LHCN-M2 (cell line): ENCODE measurements at regions not wholly inside any gene's neighbourhood (a gene's known extent, or its start where the extent isn't known, plus 50 kb on each side); places are given as distances from the start of the nearest gene placed in this dataset.
"Not testable (repeated sequence)": the region's sequence is repeated elsewhere in the genome, so short reads cannot be mapped to it uniquely, and the experiment has no call there.

Source experiments
- DNase-seq: peaks from one replicate; pipeline ENCODE4 v3.0.0-alpha.2; 2012; ENCODE audit warnings: low read depth

- no peak for DNase-seq
These were observed 163.5 kb downstream of the C9orf50 start for GRCh38 chr9:129457325-129457779.

GRCh38 chr9:129456549-129457324 is 164.2 kb downstream of the C9orf50 start:
- DNase-seq, result no peak

DNA sequence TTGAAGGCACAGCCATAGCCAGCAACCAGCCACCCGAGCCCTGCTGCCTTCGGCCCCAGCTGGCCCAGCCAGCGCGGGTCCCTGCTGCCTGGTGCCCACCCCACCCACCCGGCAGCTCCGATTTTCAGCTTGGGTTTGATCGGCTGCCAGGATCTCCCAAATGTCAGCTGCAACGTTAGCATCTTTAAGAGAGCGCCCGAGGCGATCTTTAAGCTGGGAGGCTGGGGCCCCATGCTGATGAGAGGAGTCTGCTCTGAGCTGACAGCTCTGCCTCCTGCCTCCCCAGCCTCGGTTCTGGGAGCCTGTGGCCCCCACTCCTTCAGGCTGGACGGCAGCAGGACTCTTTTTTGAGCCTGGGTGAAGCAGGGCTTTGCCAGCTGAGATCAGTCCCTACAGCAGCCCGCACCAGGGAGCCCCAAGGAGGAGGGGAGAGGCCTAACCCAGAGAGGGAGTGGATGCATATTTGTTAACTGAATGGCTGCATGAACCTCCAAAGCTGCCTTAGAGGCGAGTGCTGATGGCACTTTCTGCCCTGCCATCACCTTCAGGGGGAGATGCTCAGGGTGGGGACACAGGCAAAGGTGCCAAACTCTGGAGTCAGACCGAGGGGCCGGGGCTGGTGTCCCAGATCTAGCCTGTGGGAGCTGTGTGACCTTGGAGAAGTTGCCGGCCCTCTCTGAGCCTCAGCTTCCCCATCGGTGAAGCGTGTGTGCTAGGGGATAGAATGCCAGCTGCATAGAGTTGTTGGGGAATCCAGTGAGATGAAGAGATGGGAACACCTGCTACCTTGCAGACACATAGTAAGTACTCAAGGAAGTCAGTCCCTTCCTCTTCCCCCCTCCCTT is 165.5 kb downstream of the C9orf50 start:
- DNase-seq, result no peak

GRCh38 chr9:129454467-129455067 is 166.3 kb downstream of the C9orf50 start:
- no peak for DNase-seq

- no peak for DNase-seq
These were observed 167.2 kb downstream of the C9orf50 start for GRCh38 chr9:129453734-129454133.

DNA sequence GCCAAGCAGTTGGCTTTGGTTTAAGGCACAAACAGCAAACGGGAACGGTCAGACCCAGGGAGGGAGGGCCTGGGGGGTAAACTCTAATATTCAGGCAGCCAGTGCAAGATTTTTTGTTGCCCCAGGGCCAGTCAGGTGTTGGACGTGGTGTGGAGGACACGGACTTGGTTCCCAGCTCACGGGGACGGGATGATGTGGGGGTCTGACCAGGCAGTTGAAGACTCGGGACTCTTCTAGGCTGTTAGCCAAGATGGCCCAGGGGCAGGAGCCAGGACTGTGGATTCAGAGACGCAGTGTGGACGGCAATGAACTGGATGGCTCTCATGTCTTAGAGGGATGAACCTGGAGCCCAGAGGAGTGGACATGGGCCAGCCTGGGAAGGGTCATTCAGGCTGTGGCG is 169.2 kb downstream of the C9orf50 start:
- DNase-seq, result no peak

- DNase-seq, result no peak
These were observed 169.7 kb downstream of the C9orf50 start for GRCh38 chr9:129451089-129451656.

GRCh38 chr9:129449066-129449465 is 171.8 kb downstream of the C9orf50 start:
- DNase-seq, result no peak

- no peak for DNase-seq
These were observed 173.9 kb downstream of the C9orf50 start for GRCh38 chr9:129446828-129447550.

DNA sequence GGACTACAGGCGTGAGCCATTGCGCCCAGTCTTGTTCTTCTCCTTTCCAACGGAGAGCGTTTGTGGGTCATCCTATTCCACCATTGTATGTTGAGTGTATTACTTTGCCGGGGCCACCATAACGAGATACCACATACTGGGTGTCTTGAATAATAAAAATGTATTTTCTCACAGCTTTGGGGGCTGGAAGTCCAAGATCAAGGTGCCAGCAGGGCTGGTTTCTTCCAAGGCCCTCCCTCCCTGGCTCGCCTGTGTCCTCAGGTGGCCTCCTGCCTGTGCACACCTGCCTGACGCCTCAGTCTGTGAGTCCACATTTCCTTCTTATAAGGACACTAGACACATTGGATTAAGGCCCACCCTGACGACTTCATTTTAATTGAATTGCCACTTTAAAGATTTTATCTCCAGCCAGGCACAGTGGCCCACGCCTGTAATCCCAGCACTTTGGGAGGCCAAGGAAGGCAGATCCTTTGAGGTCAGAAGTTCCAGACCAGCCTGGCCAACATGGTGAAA is 175.1 kb downstream of the C9orf50 start:
- no peak for DNase-seq

DNA sequence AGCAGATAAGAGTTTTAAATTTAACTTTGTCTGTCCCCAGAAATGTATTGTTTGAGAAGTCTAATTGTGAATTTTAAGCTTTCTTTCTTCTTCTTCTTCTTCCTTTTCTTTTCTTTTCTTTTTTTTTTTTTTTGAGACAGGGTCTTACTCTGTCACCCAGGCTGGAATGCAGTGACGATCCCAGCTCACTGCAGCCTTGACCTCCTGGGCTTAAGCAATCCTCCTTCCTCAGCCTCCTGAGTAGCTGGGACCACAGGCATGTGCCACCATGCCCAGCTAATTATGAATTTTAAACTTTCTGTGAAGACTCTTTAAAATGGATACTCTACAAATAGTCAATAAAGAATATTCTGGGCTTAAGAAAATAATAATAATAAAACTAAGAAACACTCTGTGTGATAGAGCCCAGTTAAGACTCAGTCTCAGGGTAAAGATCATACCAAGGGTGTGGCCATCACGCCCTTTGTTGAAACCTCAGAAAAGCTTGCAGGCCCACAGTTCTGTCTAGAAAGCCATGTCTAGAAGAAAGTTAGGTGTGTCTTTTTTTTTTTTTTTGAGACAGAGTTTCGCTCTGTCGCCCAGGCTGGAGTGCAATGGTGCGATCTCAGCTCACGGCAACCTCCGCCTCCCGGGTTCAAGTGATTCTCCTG is 177.3 kb downstream of the C9orf50 start:
- DNase-seq, result not testable (repeated sequence)

DNA sequence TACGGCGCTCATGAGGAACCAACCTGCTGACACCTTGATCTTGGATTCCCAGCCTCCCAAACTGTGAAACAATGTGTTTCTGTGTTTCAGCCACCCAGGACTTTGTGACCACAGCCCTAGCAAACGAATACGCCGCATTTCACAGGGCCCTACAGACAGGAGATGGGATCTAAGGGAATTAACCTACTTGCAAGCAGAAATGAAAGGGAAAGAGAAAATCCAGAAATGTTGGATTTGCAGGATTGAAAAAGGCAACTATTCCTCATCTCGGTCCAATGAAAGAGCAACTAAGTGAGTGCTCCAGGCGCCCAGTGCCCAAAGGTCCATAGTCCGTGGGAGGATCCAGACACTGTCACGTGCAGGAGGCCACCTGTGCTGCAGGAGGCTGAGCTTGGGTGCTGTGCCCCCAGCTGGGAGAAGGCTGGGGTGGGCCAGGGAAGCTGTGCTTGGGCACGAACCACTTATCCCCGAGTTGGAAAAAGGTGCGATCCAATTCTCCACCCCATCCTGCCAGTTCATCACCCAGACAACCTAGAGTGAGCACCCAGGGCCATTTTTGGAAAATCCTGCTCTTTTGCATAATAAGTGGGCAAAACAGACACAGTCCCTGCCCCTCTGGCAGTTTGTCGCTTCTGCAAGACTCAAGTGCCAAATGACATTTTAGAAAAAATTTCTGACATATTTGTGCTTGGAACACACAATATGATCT is 177.9 kb downstream of the C9orf50 start:
- DNase-seq, result no peak

DNA sequence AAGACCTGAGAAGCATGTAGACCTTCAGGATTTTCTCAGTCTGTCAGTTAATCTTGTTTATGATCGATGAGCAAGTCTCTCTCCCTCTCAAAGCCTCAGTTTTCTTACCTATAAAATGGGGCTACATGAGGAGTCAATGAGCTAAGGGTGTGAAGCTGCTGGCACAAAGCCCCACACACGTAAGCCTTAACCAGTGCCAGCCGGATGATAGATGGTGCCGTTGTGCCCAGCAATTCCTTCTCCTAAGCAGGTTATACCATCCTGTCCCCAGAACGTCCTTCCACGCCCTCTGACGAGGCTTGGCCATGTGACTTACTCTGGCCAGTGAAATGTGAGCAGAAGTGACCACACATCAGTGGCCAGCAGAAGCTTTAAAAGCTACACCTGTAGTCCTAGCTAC is 179.0 kb downstream of the C9orf50 start:
- DNase-seq, result no peak

GRCh38 chr9:129440435-129441186 is 180.3 kb downstream of the C9orf50 start:
- DNase-seq, result no peak

- no peak for DNase-seq
These were observed 181.7 kb downstream of the C9orf50 start for GRCh38 chr9:129439242-129439641.

DNA sequence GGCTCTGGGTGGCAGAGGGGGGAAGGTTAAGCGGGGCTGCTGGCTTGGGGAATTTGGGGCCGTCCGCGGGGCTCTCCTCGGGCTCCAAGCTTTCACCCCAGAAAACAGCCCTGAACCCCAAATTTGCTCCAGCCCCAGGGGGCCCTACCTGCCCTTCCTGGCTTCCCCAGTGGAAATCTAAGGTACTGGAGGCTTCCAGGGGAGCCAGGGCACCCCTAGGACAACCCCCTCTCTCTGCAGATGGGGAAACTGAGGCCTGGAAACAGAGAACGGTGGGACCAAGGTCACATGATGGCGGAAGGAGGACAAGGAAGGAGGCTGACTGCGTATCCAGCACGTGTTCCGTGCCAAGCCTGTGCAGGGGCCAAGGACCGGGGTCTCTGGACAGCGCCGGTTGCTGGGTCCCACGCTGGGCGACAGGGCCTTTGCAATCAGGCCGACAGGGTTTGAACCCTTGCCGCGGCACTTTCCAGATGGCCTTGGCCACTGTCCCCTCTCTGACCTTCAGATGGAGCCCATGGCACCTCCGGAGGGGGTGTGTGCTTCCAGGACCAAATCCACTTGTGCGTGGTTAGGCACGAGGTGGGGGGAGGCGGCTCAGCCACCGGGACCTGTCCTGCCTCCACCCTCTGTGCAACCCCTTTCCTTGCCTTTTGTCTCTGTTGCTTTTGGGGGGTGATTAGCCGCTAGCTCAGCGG is 183.1 kb downstream of the C9orf50 start:
- no peak for DNase-seq

- DNase-seq, result no peak
These were observed 183.9 kb downstream of the C9orf50 start for GRCh38 chr9:129436751-129437625.
